ENCODE measurements at regions not wholly inside any gene's neighbourhood (a gene's known extent, or its start where the extent isn't known, plus 50 kb on each side); places are given as distances from the start of the nearest gene placed in this dataset.

DNA sequence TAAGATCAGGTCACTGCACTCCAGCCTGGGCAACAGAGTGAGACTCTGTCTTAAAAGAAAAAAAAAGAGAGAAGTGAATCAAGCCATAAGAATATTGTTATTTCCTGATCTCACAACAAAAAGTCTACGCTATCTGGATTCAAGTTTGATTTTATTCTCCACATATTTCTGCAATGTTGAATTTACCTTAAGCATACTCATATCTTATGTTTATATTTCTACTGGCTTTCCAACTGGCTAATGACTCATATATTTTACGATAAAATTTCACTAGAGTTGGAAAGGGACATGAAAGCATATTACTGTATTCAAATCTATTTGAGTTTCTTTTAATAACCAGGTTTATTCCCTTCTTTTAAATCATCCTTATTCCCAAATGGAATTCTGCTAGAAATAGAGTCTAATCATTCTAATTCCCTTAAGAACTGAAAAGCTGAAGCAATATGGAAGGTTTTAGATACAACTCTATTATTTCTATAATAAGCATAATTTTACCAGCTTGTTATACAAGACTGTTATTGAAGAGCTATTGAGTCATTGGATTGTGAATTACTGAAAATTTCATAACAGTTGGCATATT is 276.9 kb upstream of the HS3ST5 start:
- H4K91ac ChIP-seq (replicated peaks; ENCODE audit: insufficient read length, low read length), result no peak overlapping the region
- no peaks in the 10 kb centered on the region for H3K9me3 ChIP-seq (ENCODE audit: insufficient read depth in 2 of 2, low read depth in 1 of 2, low read length in 1 of 2)
- no peak overlapping the region for H2AK5ac ChIP-seq (ENCODE audit: low read depth, low read length)
- no peak overlapping the region for H4K8ac ChIP-seq (ENCODE audit: extremely low read depth, insufficient read depth, low read length)
- no peak overlapping the region for H2BK12ac ChIP-seq (ENCODE audit: low read depth, low read length)
- no peak overlapping the region for H3K56ac ChIP-seq (replicated peaks; ENCODE audit: insufficient read length, low read depth, low read length)
- no peak overlapping the region for H4K5ac ChIP-seq (ENCODE audit: insufficient read length, low read depth, low read length)
- no peak overlapping the region for H3K23ac ChIP-seq (ENCODE audit: insufficient read length)
- ChIA-PET CTCF (ENCODE audit: partially characterized antibody) (interaction anchor here (1.2 kb wide), 1 partner anchor 14 kb away, joined by 3 read pairs; no protein-coding TSS in a partner anchor), POLR2A (ENCODE audit: partially characterized antibody) (interaction anchor here (0.6 kb wide), 1 partner anchor 796 kb away, joined by 3 read pairs; no protein-coding TSS in a partner anchor)
- no peak overlapping the region for H3K18ac ChIP-seq (ENCODE audit: extremely low read depth, low read length)
- no peak overlapping the region for H3K4me2 ChIP-seq (ENCODE audit: insufficient read depth in 1 of 2, low read depth in 2 of 2, low read length in 2 of 2)
- WGBS, 2 experiments (ENCODE audit: extremely low coverage in 1 of 2, insufficient coverage in 1 of 2, insufficient read length in 1 of 2, insufficient replicate concordance in 2 of 2, low coverage in 1 of 2, low lambda C conversion rate in 2 of 2, missing lambda C conversion rate in 1 of 2), result 96% methylated on average over 2 of the region's 2 CpGs; no CpG with 5 or more reads in 1 of the 2 experiments
- no peak overlapping the region for H3K9ac ChIP-seq (replicated peaks in 1 of 4; ENCODE audit: extremely low read depth in 1 of 4, low read depth in 3 of 4, low read length in 3 of 4)
- no peak overlapping the region for H2BK120ac ChIP-seq (replicated peaks; ENCODE audit: low read depth, low read length)
- no peaks in the 10 kb centered on the region for H3K36me3 ChIP-seq (ENCODE audit: control insufficient read depth in 2 of 4, insufficient read depth in 4 of 4, low read length in 3 of 4)
- TF ChIP-seq SIN3A (conservative IDR thresholded peaks at IDR 0.05 in 1 of 2, IDR thresholded peaks at IDR 0.05 in 1 of 2; ENCODE audit: low read depth in 1 of 2, low read length in 2 of 2) (no peak), TCF12 (IDR thresholded peaks at IDR 0.05; ENCODE audit: low read depth, low read length) (no peak), FOSL1 (IDR thresholded peaks at IDR 0.05; ENCODE audit: insufficient read depth, low read depth, low read length) (no peak), TBP (IDR thresholded peaks at IDR 0.05; ENCODE audit: low read depth, low read length) (no peak), TAF1 (IDR thresholded peaks at IDR 0.05; ENCODE audit: low read depth, low read length) (no peak), SIRT6 (IDR thresholded peaks at IDR 0.05; ENCODE audit: low read length) (no peak), YY1 (IDR thresholded peaks at IDR 0.05; ENCODE audit: low read depth, low read length) (no peak), RAD21 (IDR thresholded peaks at IDR 0.05 in 1 of 2, conservative IDR thresholded peaks at IDR 0.05 in 1 of 2; ENCODE audit: low read depth in 2 of 2, low read length in 2 of 2) (no peak)
- TF ChIP-seq, protein P1, sequence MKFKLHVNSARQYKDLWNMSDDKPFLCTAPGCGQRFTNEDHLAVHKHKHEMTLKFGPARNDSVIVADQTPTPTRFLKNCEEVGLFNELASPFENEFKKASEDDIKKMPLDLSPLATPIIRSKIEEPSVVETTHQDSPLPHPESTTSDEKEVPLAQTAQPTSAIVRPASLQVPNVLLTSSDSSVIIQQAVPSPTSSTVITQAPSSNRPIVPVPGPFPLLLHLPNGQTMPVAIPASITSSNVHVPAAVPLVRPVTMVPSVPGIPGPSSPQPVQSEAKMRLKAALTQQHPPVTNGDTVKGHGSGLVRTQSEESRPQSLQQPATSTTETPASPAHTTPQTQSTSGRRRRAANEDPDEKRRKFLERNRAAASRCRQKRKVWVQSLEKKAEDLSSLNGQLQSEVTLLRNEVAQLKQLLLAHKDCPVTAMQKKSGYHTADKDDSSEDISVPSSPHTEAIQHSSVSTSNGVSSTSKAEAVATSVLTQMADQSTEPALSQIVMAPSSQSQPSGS (IDR thresholded peaks at IDR 0.05; ENCODE audit: low read length), result no peak
- H3K4me1 ChIP-seq (replicated peaks in 1 of 4; ENCODE audit: control insufficient read depth in 3 of 4, insufficient read depth in 4 of 4, low read length in 3 of 4), result no peaks in the 10 kb centered on the region; a peak in 1 of 7 replicates
- no peak for FAIRE-seq
- no peaks in the 10 kb centered on the region for H4K20me1 ChIP-seq (replicated peaks in 1 of 2; ENCODE audit: control insufficient read depth in 1 of 2, insufficient read depth in 2 of 2, low read length in 2 of 2)
- H3K79me2 ChIP-seq (ENCODE audit: control insufficient read depth in 1 of 2, insufficient read depth in 2 of 2, low read length in 2 of 2), result no peaks in the 10 kb centered on the region
- no peak overlapping the region for H3K27ac ChIP-seq (ENCODE audit: low read depth, low read length)
- H3K27me3 ChIP-seq (replicated peaks in 1 of 4; ENCODE audit: control insufficient read depth in 3 of 4, extremely low read depth in 1 of 4, insufficient read depth in 3 of 4, low read length in 3 of 4), result no peaks in the 10 kb centered on the region
- H3K14ac ChIP-seq (ENCODE audit: insufficient read length), result no peak overlapping the region
- H3K4me3 ChIP-seq (ENCODE audit: extremely low read depth in 1 of 4, insufficient read depth in 2 of 4, low read depth in 3 of 4, low read length in 4 of 4), result no peak overlapping the region
- no peaks in the 10 kb centered on the region; the same call in 1 of the 2 replicates for H3K23me2 ChIP-seq (ENCODE audit: low read depth, low read length)
- no peak overlapping the region for H3K4ac ChIP-seq (replicated peaks; ENCODE audit: insufficient read length, low read depth, low read length)
- H3K79me1 ChIP-seq (ENCODE audit: low read depth, low read length), result no peaks in the 10 kb centered on the region
- H2BK5ac ChIP-seq (ENCODE audit: low read depth, low read length), result no peak overlapping the region
- DNase-seq (ENCODE audit: low read depth in 1 of 2, low spot score in 2 of 2), result no peak
- no peak overlapping the region for H2BK20ac ChIP-seq (ENCODE audit: low read length)
- H2BK15ac ChIP-seq (ENCODE audit: low read length), result no peak overlapping the region
- no peak overlapping the region for H2AFZ ChIP-seq (ENCODE audit: low read length)
